OCI-LY7 (cell line): ENCODE measurements at regions not wholly inside any gene's neighbourhood (a gene's known extent, or its start where the extent isn't known, plus 50 kb on each side); places are given as distances from the start of the nearest gene placed in this dataset.
"Not testable (repeated sequence)": the region's sequence is repeated elsewhere in the genome, so short reads cannot be mapped to it uniquely, and the experiment has no call there.

ENCODE experiments used
- EZH2phosphoT487 ChIP-seq: fragments of 200-600 bp; sonication (generic); IDR thresholded peaks from 2 replicates; pipeline ENCODE4 v1.6.1; 2018; ENCODE audit warnings: low read depth, borderline replicate concordance, mild to moderate bottlenecking, mixed run types, antibody characterized with exemption, low read length, moderate library complexity, mixed read lengths
- TF ChIP-seq, protein P1 (sequence below): fragments of 200-600 bp; sonication (generic); conservative IDR thresholded peaks from 2 replicates; pipeline ENCODE4 v1.5.1; 2014; ENCODE audit warnings: mild to moderate bottlenecking, antibody characterized with exemption, low read length, moderate library complexity, mixed read lengths

- TF ChIP-seq, protein P1, sequence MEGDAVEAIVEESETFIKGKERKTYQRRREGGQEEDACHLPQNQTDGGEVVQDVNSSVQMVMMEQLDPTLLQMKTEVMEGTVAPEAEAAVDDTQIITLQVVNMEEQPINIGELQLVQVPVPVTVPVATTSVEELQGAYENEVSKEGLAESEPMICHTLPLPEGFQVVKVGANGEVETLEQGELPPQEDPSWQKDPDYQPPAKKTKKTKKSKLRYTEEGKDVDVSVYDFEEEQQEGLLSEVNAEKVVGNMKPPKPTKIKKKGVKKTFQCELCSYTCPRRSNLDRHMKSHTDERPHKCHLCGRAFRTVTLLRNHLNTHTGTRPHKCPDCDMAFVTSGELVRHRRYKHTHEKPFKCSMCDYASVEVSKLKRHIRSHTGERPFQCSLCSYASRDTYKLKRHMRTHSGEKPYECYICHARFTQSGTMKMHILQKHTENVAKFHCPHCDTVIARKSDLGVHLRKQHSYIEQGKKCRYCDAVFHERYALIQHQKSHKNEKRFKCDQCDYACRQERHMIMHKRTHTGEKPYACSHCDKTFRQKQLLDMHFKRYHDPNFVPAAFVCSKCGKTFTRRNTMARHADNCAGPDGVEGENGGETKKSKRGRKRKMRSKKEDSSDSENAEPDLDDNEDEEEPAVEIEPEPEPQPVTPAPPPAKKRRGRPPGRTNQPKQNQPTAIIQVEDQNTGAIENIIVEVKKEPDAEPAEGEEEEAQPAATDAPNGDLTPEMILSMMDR, result not testable (repeated sequence)
- TF ChIP-seq EZH2phosphoT487, result not testable (repeated sequence)
Observed at GRCh38 chr13:63739112-63739735, 2323.6 kb upstream of the PCDH20 start.
